ENCODE measurements at regions not wholly inside any gene's neighbourhood (a gene's known extent, or its start where the extent isn't known, plus 50 kb on each side); places are given as distances from the start of the nearest gene placed in this dataset.

- H3K27ac ChIP-seq (replicated peaks): no peak overlapping the region
- DNase-seq (ENCODE audit: low read depth in 1 of 2, low spot score in 1 of 2): no peak
- H3K27me3 ChIP-seq (ENCODE audit: insufficient read depth, poor library complexity, severe bottlenecking): no peaks in the 10 kb centered on the region
- H3K4me3 ChIP-seq (replicated peaks; ENCODE audit: insufficient read depth, low read length): no peak overlapping the region
- TF ChIP-seq POLR2AphosphoS5 (IDR thresholded peaks at IDR 0.05; ENCODE audit: low read depth): no peak
- no peak for TF ChIP-seq REST (IDR thresholded peaks at IDR 0.05; ENCODE audit: insufficient replicate concordance, low read depth)
- TF ChIP-seq SPI1 (IDR thresholded peaks at IDR 0.05; ENCODE audit: borderline replicate concordance, low read depth): no peak
- TF ChIP-seq GABPA (IDR thresholded peaks at IDR 0.05; ENCODE audit: low read depth): no peak
- no peak for TF ChIP-seq CTCF (IDR thresholded peaks at IDR 0.05; ENCODE audit: insufficient read depth, low read length)
Measured at GRCh38 chr11:44510372-44510771, 55.1 kb upstream of the CD82 start.

GRCh38 chr11:44512818-44513217 lies 52.6 kb upstream of the CD82 start:
- H3K27ac ChIP-seq (replicated peaks): no peak overlapping the region
- DNase-seq (ENCODE audit: low read depth in 1 of 2, low spot score in 1 of 2): no peak
- no peaks in the 10 kb centered on the region for H3K27me3 ChIP-seq (ENCODE audit: insufficient read depth, poor library complexity, severe bottlenecking)
- TF ChIP-seq GABPA (IDR thresholded peaks at IDR 0.05; ENCODE audit: low read depth): no peak
- TF ChIP-seq POLR2AphosphoS5 (IDR thresholded peaks at IDR 0.05; ENCODE audit: low read depth): no peak
- TF ChIP-seq REST (IDR thresholded peaks at IDR 0.05; ENCODE audit: insufficient replicate concordance, low read depth): no peak
- no peak for TF ChIP-seq CTCF (IDR thresholded peaks at IDR 0.05; ENCODE audit: insufficient read depth, low read length)
- TF ChIP-seq SPI1 (IDR thresholded peaks at IDR 0.05; ENCODE audit: borderline replicate concordance, low read depth): no peak
- H3K4me3 ChIP-seq (replicated peaks; ENCODE audit: insufficient read depth, low read length): no peak overlapping the region

GRCh38 chr11:44515048-44515447 lies 50.4 kb upstream of the CD82 start:
- no peak overlapping the region for H3K4me3 ChIP-seq (replicated peaks; ENCODE audit: insufficient read depth, low read length)
- no peak for DNase-seq (ENCODE audit: low read depth in 1 of 2, low spot score in 1 of 2)
- H3K27me3 ChIP-seq (ENCODE audit: insufficient read depth, poor library complexity, severe bottlenecking): no peaks in the 10 kb centered on the region
- TF ChIP-seq REST (IDR thresholded peaks at IDR 0.05; ENCODE audit: insufficient replicate concordance, low read depth): no peak
- TF ChIP-seq POLR2AphosphoS5 (IDR thresholded peaks at IDR 0.05; ENCODE audit: low read depth): no peak
- no peak for TF ChIP-seq SPI1 (IDR thresholded peaks at IDR 0.05; ENCODE audit: borderline replicate concordance, low read depth)
- TF ChIP-seq CTCF (IDR thresholded peaks at IDR 0.05; ENCODE audit: insufficient read depth, low read length): no peak
- no peak for TF ChIP-seq GABPA (IDR thresholded peaks at IDR 0.05; ENCODE audit: low read depth)
- no peak overlapping the region for H3K27ac ChIP-seq (replicated peaks)

Data from HL-60 (cell line).